Fibroblast of peridontal ligament (primary cell): ENCODE measurements at regions not wholly inside any gene's neighbourhood (a gene's known extent, or its start where the extent isn't known, plus 50 kb on each side); places are given as distances from the start of the nearest gene placed in this dataset.

Experiments
- DNase-seq: peaks from one replicate; pipeline ENCODE4 v3.0.0-alpha.2; 2010; ENCODE audit errors: extremely low read depth

- DNase-seq = no peak
Measured at GRCh38 chr2:221689140-221689539, 117.0 kb upstream of the EPHA4 start.

- no peak for DNase-seq
Measured at GRCh38 chr2:221680548-221680947, 108.4 kb upstream of the EPHA4 start.

- no peak for DNase-seq
Measured at GRCh38 chr2:221677688-221678087, 105.6 kb upstream of the EPHA4 start.

GRCh38 chr2:221676566-221677172, 104.6 kb upstream of the EPHA4 start:
- DNase-seq = no peak

GRCh38 chr2:221675201-221675908, 103.3 kb upstream of the EPHA4 start:
- DNase-seq = no peak

GRCh38 chr2:221674446-221674845, 102.3 kb upstream of the EPHA4 start:
- no peak for DNase-seq

GRCh38 chr2:221673248-221673647, 101.1 kb upstream of the EPHA4 start:
- no peak for DNase-seq

GRCh38 chr2:221671515-221671914, 99.4 kb upstream of the EPHA4 start:
- DNase-seq = peak; percentile 44

GRCh38 chr2:221662689-221663391, 90.7 kb upstream of the EPHA4 start:
- DNase-seq = no peak

GRCh38 chr2:221657806-221658205, 85.7 kb upstream of the EPHA4 start:
- no peak for DNase-seq

GRCh38 chr2:221655300-221655699, 83.2 kb upstream of the EPHA4 start:
- no peak for DNase-seq

GRCh38 chr2:221653182-221653581, 81.1 kb upstream of the EPHA4 start:
- no peak for DNase-seq

- no peak for DNase-seq
Measured at GRCh38 chr2:221649051-221649775, 77.1 kb upstream of the EPHA4 start.

GRCh38 chr2:221642447-221642846, 70.3 kb upstream of the EPHA4 start:
- no peak for DNase-seq

- no peak for DNase-seq
Measured at GRCh38 chr2:221641181-221641871, 69.2 kb upstream of the EPHA4 start.

- DNase-seq = no peak
Measured at GRCh38 chr2:221640686-221641085, 68.6 kb upstream of the EPHA4 start.

GRCh38 chr2:221637851-221638250, 65.7 kb upstream of the EPHA4 start:
- no peak for DNase-seq

GRCh38 chr2:221635949-221636348, 63.8 kb upstream of the EPHA4 start:
- DNase-seq = no peak

- peak; percentile 45 for DNase-seq
Measured at GRCh38 chr2:221629468-221629867, 57.4 kb upstream of the EPHA4 start.

GRCh38 chr2:221624475-221624874, 52.4 kb upstream of the EPHA4 start:
- DNase-seq = no peak
